Natural killer cell (primary cell): ENCODE measurements at regions not wholly inside any gene's neighbourhood (a gene's known extent, or its start where the extent isn't known, plus 50 kb on each side); places are given as distances from the start of the nearest gene placed in this dataset.
A peak's percentile ranks its signal among the peaks of the same experiment; 100 is the strongest.
"Not testable (repeated sequence)": the region's sequence is repeated elsewhere in the genome, so short reads cannot be mapped to it uniquely, and the experiment has no call there.

Experiments
- ATAC-seq, 3 donors: fragments of 150-1000 bp in 2 of 3; fragments of 200-7000 bp in 1 of 3; cut with Tn5 transposase; 1 replicate in 1 of 3; 2 replicates in 2 of 3; pipeline ENCODE4 v1.10.0; 2021; ENCODE audit warnings: mild to moderate bottlenecking in 2 of 3, moderate library complexity in 2 of 3
- DNase-seq, 2 donors: peaks; one replicate each; pipeline versions ENCODE4 v3.0.0 to v3.0.0-alpha.2; 2013 to 2021; ENCODE audit warnings: mixed read lengths in 1 of 2
- H3K27ac ChIP-seq: one replicate; pipeline ENCODE4 v1.5.1; 2013; ENCODE audit warnings: mild to moderate bottlenecking, low read length
- H3K27me3 ChIP-seq: one replicate; pipeline ENCODE4 v1.6.1; 2013; ENCODE audit warnings: low read length; ENCODE audit not compliant: control insufficient read depth, insufficient read depth
- H3K36me3 ChIP-seq: one replicate; pipeline ENCODE4 v1.6.1; 2013; ENCODE audit warnings: low read length; ENCODE audit not compliant: control insufficient read depth, insufficient read depth
- H3K4me1 ChIP-seq: one replicate; pipeline ENCODE4 v1.6.1; 2013; ENCODE audit warnings: low read length; ENCODE audit not compliant: control insufficient read depth, insufficient read depth
- H3K4me3 ChIP-seq: one replicate; pipeline ENCODE4 v1.5.1; 2013; ENCODE audit warnings: low read length
- H3K9me3 ChIP-seq: one replicate; pipeline ENCODE4 v1.6.1; 2013; ENCODE audit warnings: low read length; ENCODE audit not compliant: control insufficient read depth, insufficient read depth
- H3K27ac Mint-ChIP-seq, 2 donors: one replicate each; pipeline ENCODE4 v1.8.0; 2022; ENCODE audit warnings: mild to moderate bottlenecking in 2 of 2, mixed read lengths in 2 of 2, moderate library complexity in 1 of 2
- H3K27me3 Mint-ChIP-seq, 2 donors: one replicate each; pipeline ENCODE4 v1.8.0; 2022; ENCODE audit warnings: low read depth in 2 of 2, mixed read lengths in 2 of 2
- H3K36me3 Mint-ChIP-seq: one replicate; pipeline ENCODE4 v1.8.0; 2022; ENCODE audit warnings: mixed read lengths
- H3K4me1 Mint-ChIP-seq, 2 donors: one replicate each; pipeline ENCODE4 v1.8.0; 2022; ENCODE audit warnings: mixed read lengths in 2 of 2
- H3K4me3 Mint-ChIP-seq: one replicate; pipeline ENCODE4 v1.8.0; 2022; ENCODE audit warnings: mild to moderate bottlenecking, moderate library complexity, mixed read lengths
- H3K9me3 Mint-ChIP-seq, 2 donors: one replicate each; pipeline ENCODE4 v1.8.0; 2022; ENCODE audit warnings: mixed read lengths in 2 of 2
- CTCF ChIP-seq: fragments of 200-600 bp; IDR thresholded peaks from one replicate; pipeline ENCODE4 v1.8.0; 2022; ENCODE audit warnings: antibody characterized with exemption
- WGBS: methylation state at CpG from one replicate; pipeline ENCODE4 v1.1.7; 2013; ENCODE audit warnings: missing lambda C conversion rate; ENCODE audit not compliant: insufficient coverage; 5-methylcytosine and 5-hydroxymethylcytosine counted together
- intact Hi-C: fragments of 100-400 bp; cut with micrococcal nuclease; formaldehyde crosslinking; loops from one replicate; pipeline ENCODE4 v1.14.2; 2022

- intact Hi-C loops: no loop called here
- H3K4me3 ChIP-seq: no peak overlapping the region
- H3K27ac ChIP-seq: no peak overlapping the region
- no peak for TF ChIP-seq CTCF
- Mint-ChIP-seq H3K27ac (no peak overlapping the region), H3K36me3 (no peaks in the 10 kb centered on the region), H3K9me3 (peaks cover 2 to 3% of the 10 kb centered on the region in 2 donors), H3K4me1 (no peaks in the 10 kb centered on the region), H3K4me3 (no peak overlapping the region), H3K27me3 (peaks cover 0 to 14% of the 10 kb centered on the region in 2 donors)
- H3K9me3 ChIP-seq: no peaks in the 10 kb centered on the region
- no peaks in the 10 kb centered on the region for H3K27me3 ChIP-seq
- H3K4me1 ChIP-seq: no peaks in the 10 kb centered on the region
- no peak for DNase-seq
- WGBS: 91% methylated on average over 4 of the region's 4 CpGs
- ATAC-seq: no peak
- H3K36me3 ChIP-seq: no peaks in the 10 kb centered on the region
Measured at GRCh38 chrX:42189576-42189975, 266.2 kb upstream of the CASK start.

DNA sequence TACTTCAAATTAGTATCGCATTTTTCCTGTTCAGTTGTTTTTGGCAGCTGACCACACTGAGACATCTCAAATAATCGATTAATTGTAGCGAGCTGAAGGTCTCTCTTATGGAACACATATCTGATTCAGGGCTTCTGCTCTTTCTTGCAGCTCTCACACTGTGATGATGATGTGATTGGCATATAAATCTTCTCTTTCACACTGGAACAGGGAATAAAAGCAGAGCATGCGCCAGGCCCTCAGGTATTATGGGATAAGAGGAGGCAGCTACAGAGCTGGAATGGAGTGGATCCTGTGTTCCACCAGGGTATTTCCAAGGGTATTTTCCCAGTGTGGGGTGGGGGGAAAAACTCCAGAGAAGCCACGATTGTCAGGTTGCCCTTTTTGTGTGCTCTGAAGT is 265.4 kb upstream of the CASK start:
- H3K4me3 ChIP-seq: no peak overlapping the region
- DNase-seq (no peak), ATAC-seq (no peak)
- H3K4me1 ChIP-seq: no peaks in the 10 kb centered on the region
- H3K9me3 ChIP-seq: no peaks in the 10 kb centered on the region
- Mint-ChIP-seq H3K27ac (no peak overlapping the region), H3K4me3 (no peak overlapping the region), H3K4me1 (no peaks in the 10 kb centered on the region), H3K9me3 (peaks cover 2 to 3% of the 10 kb centered on the region in 2 donors), H3K27me3 (peaks cover 0 to 14% of the 10 kb centered on the region in 2 donors), H3K36me3 (no peaks in the 10 kb centered on the region)
- WGBS: 79% methylated on average over 2 of the region's 5 CpGs
- no peaks in the 10 kb centered on the region for H3K36me3 ChIP-seq
- H3K27me3 ChIP-seq: no peaks in the 10 kb centered on the region
- intact Hi-C loops: no loop called here
- no peak overlapping the region for H3K27ac ChIP-seq
- no peak for TF ChIP-seq CTCF

DNA sequence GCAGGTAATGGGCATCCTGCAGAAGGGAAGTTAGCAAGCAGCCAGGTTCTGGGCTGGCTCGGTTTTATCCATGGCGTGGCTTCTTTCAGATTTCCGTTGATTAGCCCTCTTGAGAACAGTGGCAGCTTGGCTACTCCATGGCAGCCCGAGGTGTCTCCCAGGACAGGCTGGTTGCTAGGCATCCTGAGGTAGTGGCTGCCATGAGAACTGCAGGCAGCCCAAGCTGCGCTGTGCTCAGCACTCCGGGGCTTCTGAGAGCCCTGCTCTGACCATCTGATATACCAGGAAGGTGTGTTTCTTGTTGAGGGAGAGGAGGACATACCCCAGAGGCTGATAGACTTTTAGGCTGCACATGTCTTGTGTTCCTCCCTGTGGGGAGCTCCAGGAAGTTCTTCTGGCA is 253.4 kb upstream of the CASK start:
- no peaks in the 10 kb centered on the region for H3K27me3 ChIP-seq
- no peak for TF ChIP-seq CTCF
- no peaks in the 10 kb centered on the region for H3K36me3 Mint-ChIP-seq
- no peak overlapping the region for H3K27ac ChIP-seq
- no peak overlapping the region for H3K4me3 ChIP-seq
- H3K36me3 ChIP-seq: no peaks in the 10 kb centered on the region
- intact Hi-C loops: no loop called here
- 86% methylated on average over 6 of the region's 6 CpGs for WGBS
- no peaks in the 10 kb centered on the region for H3K4me1 ChIP-seq
- ATAC-seq (no peak), DNase-seq (no peak)
- no peak overlapping the region for H3K4me3 Mint-ChIP-seq
- H3K9me3 ChIP-seq: no peaks in the 10 kb centered on the region
- no peak overlapping the region for H3K27ac Mint-ChIP-seq
- H3K9me3 Mint-ChIP-seq: no peaks in the 10 kb centered on the region
- H3K27me3 Mint-ChIP-seq: peaks cover 0 to 19% of the 10 kb centered on the region in 2 donors
- no peaks in the 10 kb centered on the region for H3K4me1 Mint-ChIP-seq

DNA sequence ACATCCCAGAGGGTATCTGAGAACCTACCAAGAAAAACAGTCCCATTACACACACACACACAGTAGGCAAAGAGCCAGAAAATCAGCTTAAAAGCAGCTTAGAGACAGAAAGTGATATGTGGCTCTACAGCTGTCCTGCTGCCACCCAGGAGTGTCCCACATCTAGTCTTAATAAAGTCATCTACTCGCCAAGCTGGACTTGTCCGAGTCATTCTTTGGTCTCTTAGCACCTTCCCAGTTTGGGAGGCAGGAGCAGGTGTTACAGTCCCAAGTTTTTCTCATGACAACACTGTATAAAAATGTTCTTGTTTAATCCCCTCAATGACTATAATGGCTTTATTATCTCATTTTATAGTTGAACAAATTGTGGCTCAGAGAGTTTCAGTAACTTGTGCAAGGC is 252.5 kb upstream of the CASK start:
- H3K4me3 Mint-ChIP-seq: no peak overlapping the region
- Histone ChIP-seq H3K27ac (no peak overlapping the region), H3K4me3 (no peak overlapping the region), H3K27me3 (no peaks in the 10 kb centered on the region), H3K4me1 (no peaks in the 10 kb centered on the region), H3K36me3 (no peaks in the 10 kb centered on the region), H3K9me3 (no peaks in the 10 kb centered on the region)
- peaks cover 0 to 19% of the 10 kb centered on the region in 2 donors for H3K27me3 Mint-ChIP-seq
- no peak for TF ChIP-seq CTCF
- WGBS: 100% methylated on average over 2 of the region's 2 CpGs
- ATAC-seq (no peak), DNase-seq (no peak)
- intact Hi-C loops: no loop called here
- H3K4me1 Mint-ChIP-seq: no peaks in the 10 kb centered on the region
- no peak overlapping the region for H3K27ac Mint-ChIP-seq
- H3K9me3 Mint-ChIP-seq: no peaks in the 10 kb centered on the region
- no peaks in the 10 kb centered on the region for H3K36me3 Mint-ChIP-seq

- H3K27ac ChIP-seq, H3K4me1 Mint-ChIP-seq, H3K4me3 Mint-ChIP-seq, H3K36me3 Mint-ChIP-seq, H3K27me3 ChIP-seq, ATAC-seq, H3K27ac Mint-ChIP-seq, H3K4me3 ChIP-seq, H3K4me1 ChIP-seq, H3K36me3 ChIP-seq, H3K9me3 Mint-ChIP-seq, intact Hi-C loops, H3K9me3 ChIP-seq: not testable (repeated sequence)
- 32% methylated on average over 2 of the region's 2 CpGs for WGBS
- peak in 1 of 2 donors; percentile 21 for DNase-seq
- H3K27me3 Mint-ChIP-seq: peaks cover 0 to 27% of the 10 kb centered on the region in 2 donors
Measured at GRCh38 chrX:42157923-42158322, 234.6 kb upstream of the CASK start.
